ENCODE measurements at regions not wholly inside any gene's neighbourhood (a gene's known extent, or its start where the extent isn't known, plus 50 kb on each side); places are given as distances from the start of the nearest gene placed in this dataset.

DNA sequence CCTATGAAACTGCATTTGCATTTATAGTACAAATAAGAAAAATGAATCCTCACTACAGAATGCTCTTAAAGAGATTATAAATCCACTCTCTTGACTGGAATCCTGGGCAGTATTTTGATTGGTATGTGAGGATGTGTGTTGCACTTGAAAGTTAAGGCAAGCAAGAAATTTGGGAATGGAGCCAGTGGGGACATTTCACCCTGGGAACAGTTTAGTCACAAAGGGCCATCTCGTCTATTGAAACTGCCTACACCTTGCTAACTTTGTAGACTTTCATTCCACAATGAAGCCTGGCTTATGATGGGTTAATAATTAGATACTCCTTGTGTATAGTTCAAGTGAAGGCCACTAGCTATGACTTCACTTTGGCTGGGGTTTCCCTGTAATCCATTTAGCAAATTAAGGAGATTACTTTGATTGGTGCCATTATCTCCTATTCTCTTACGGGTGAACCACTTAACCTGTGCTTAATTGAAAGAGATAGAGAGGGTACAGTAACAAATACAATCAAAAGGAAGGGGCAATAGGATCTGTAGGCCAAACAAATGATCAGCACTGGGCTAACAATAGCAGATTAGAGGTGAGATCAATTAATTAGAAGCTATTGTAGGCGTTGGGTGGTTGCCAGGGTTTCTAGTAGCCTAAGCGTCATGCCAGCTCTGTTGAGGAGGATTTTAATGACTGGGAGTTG, 146.9 kb upstream of the RARB start:
- TF ChIP-seq ZNF239 (tag by site-specific recombination; IDR thresholded peaks at IDR 0.05) (no peak), HOXC10 (CRISPR knock-in tag; IDR thresholded peaks at IDR 0.05) (no peak), ZNF10 (tag by site-specific recombination; IDR thresholded peaks at IDR 0.05) (no peak), ZNF624 (tag by site-specific recombination; IDR thresholded peaks at IDR 0.05) (no peak), YY1 (tag by site-specific recombination; IDR thresholded peaks at IDR 0.05) (no peak), GFI1B (tag by site-specific recombination; IDR thresholded peaks at IDR 0.05) (no peak), KLF8 (tag by site-specific recombination; IDR thresholded peaks at IDR 0.05) (no peak), ZNF292 (tag by site-specific recombination; IDR thresholded peaks at IDR 0.05; ENCODE audit: borderline replicate concordance, low read depth) (no peak), ZNF792 (tag by site-specific recombination; IDR thresholded peaks at IDR 0.05) (no peak), ZNF776 (tag by site-specific recombination; IDR thresholded peaks at IDR 0.05; ENCODE audit: borderline replicate concordance) (no peak), HOXA7 (CRISPR knock-in tag; IDR thresholded peaks at IDR 0.05; ENCODE audit: borderline replicate concordance) (no peak)
- TF ChIP-seq, protein P1, sequence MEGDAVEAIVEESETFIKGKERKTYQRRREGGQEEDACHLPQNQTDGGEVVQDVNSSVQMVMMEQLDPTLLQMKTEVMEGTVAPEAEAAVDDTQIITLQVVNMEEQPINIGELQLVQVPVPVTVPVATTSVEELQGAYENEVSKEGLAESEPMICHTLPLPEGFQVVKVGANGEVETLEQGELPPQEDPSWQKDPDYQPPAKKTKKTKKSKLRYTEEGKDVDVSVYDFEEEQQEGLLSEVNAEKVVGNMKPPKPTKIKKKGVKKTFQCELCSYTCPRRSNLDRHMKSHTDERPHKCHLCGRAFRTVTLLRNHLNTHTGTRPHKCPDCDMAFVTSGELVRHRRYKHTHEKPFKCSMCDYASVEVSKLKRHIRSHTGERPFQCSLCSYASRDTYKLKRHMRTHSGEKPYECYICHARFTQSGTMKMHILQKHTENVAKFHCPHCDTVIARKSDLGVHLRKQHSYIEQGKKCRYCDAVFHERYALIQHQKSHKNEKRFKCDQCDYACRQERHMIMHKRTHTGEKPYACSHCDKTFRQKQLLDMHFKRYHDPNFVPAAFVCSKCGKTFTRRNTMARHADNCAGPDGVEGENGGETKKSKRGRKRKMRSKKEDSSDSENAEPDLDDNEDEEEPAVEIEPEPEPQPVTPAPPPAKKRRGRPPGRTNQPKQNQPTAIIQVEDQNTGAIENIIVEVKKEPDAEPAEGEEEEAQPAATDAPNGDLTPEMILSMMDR (tag by site-specific recombination; IDR thresholded peaks at IDR 0.05): no peak
- TF ChIP-seq, protein P2, sequence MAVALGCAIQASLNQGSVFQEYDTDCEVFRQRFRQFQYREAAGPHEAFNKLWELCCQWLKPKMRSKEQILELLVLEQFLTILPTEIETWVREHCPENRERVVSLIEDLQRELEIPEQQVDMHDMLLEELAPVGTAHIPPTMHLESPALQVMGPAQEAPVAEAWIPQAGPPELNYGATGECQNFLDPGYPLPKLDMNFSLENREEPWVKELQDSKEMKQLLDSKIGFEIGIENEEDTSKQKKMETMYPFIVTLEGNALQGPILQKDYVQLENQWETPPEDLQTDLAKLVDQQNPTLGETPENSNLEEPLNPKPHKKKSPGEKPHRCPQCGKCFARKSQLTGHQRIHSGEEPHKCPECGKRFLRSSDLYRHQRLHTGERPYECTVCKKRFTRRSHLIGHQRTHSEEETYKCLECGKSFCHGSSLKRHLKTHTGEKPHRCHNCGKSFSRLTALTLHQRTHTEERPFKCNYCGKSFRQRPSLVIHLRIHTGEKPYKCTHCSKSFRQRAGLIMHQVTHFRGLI (tag by site-specific recombination; IDR thresholded peaks at IDR 0.05): no peak

Measured in HEK293 (cell line).